Keratinocyte (primary cell): ENCODE measurements at regions not wholly inside any gene's neighbourhood (a gene's known extent, or its start where the extent isn't known, plus 50 kb on each side); places are given as distances from the start of the nearest gene placed in this dataset.

Source experiments
- DNase-seq: peaks from one replicate; pipeline ENCODE4 v3.0.0-alpha.2; 2011; ENCODE audit warnings: low read depth, missing footprints, low spot score
- FAIRE-seq: peaks from 2 replicates; lab custom pipeline; 2011; peaks lifted over from hg19 to GRCh38; lab: Jason Lieb, UNC
- H2AFZ ChIP-seq: 2 replicates; pipeline ENCODE4 v1.6.0; 2012; ENCODE audit warnings: low read length, control low read depth, inconsistent platforms; ENCODE audit not compliant: control insufficient read depth
- H3K27ac ChIP-seq: 2 replicates; pipeline ENCODE4 v1.5.1; 2011; ENCODE audit warnings: low read length; ENCODE audit not compliant: control insufficient read depth, insufficient read depth
- H3K27me3 ChIP-seq: 3 replicates; pipeline ENCODE4 v1.6.0; 2011; ENCODE audit warnings: low read length; ENCODE audit not compliant: control insufficient read depth, insufficient read depth; ENCODE audit errors: extremely low read depth
- H3K36me3 ChIP-seq, 2 experiments: 2 replicates in 1 of 2; 3 replicates in 1 of 2; pipeline ENCODE4 v1.5.1; 2011; ENCODE audit warnings: low read length in 2 of 2, mild to moderate bottlenecking in 1 of 2; ENCODE audit not compliant: control insufficient read depth in 2 of 2, insufficient read depth in 2 of 2; ENCODE audit errors: extremely low read depth in 1 of 2
- H3K4me1 ChIP-seq: 3 replicates; pipeline ENCODE4 v1.5.1; 2011; ENCODE audit warnings: low read length; ENCODE audit not compliant: control insufficient read depth, insufficient read depth; ENCODE audit errors: extremely low read depth
- H3K4me2 ChIP-seq: 3 replicates; pipeline ENCODE4 v1.6.0; 2011; ENCODE audit warnings: low read depth, low read length; ENCODE audit not compliant: control insufficient read depth, insufficient read depth; ENCODE audit errors: extremely low read depth
- H3K4me3 ChIP-seq, 3 experiments: fragments of 200-600 bp in 1 of 3; sonication (generic) in 1 of 3; 2 replicates in 2 of 3; 3 replicates in 1 of 3; pipeline ENCODE4 v1.5.1; 2011 to 2016; ENCODE audit warnings: low read length in 3 of 3, mild to moderate bottlenecking in 3 of 3, control low read depth in 2 of 3, inconsistent platforms in 1 of 3, low read depth in 1 of 3, mixed read lengths in 1 of 3, mixed run types in 1 of 3, moderate library complexity in 1 of 3; ENCODE audit not compliant: control insufficient read depth in 2 of 3, insufficient read depth in 2 of 3; ENCODE audit errors: extremely low read depth in 1 of 3
- H3K79me2 ChIP-seq: 2 replicates; pipeline ENCODE4 v1.6.0; 2012; ENCODE audit warnings: low read length; ENCODE audit not compliant: control insufficient read depth, insufficient read depth
- H3K9ac ChIP-seq: 3 replicates; pipeline ENCODE4 v1.6.0; 2011; ENCODE audit warnings: low read length; ENCODE audit not compliant: control insufficient read depth, insufficient read depth; ENCODE audit errors: extremely low read depth
- H3K9me1 ChIP-seq: 3 replicates; pipeline ENCODE4 v1.6.0; 2011; ENCODE audit warnings: low read length; ENCODE audit not compliant: control insufficient read depth, insufficient read depth; ENCODE audit errors: extremely low read depth
- H3K9me3 ChIP-seq: 2 replicates; pipeline ENCODE4 v1.5.1; 2012; ENCODE audit warnings: low read depth, low read length; ENCODE audit not compliant: control insufficient read depth
- H4K20me1 ChIP-seq: 3 replicates; pipeline ENCODE4 v1.6.0; 2011; ENCODE audit warnings: low read length; ENCODE audit not compliant: control insufficient read depth, insufficient read depth; ENCODE audit errors: extremely low read depth
- EZH2 ChIP-seq: IDR thresholded peaks from one replicate; pipeline ENCODE4 v1.6.1; 2012; ENCODE audit warnings: inconsistent platforms, mild to moderate bottlenecking, low read length, moderate library complexity
- dilution Hi-C: fragments of 300-500 bp; cut with MboI; formaldehyde crosslinking; loops from one replicate; pipeline ENCODE4 v1.7.0; 2020; ENCODE audit warnings: low sequenced_read_pairs; ENCODE audit not compliant: extremely low pct_ligation_motif_present
- TF ChIP-seq, protein P1 (sequence below), 3 experiments: IDR thresholded peaks in 1 of 3; conservative IDR thresholded peaks in 1 of 3; optimal IDR thresholded peaks in 1 of 3; 2 replicates in 2 of 3; 3 replicates in 1 of 3; pipeline versions ENCODE3 to v1.5.1; 2011; ENCODE audit warnings: low read length in 3 of 3, mild to moderate bottlenecking in 3 of 3, moderate library complexity in 2 of 3, control low read depth in 1 of 3, inconsistent platforms in 1 of 3; ENCODE audit not compliant: insufficient read depth in 2 of 3; ENCODE audit errors: extremely low read depth in 1 of 3

GRCh38 chr2:126241001-126241400 is 415.0 kb upstream of the GYPC start:
- Histone ChIP-seq H3K9me3 (peaks cover 2% of the 10 kb centered on the region), H3K4me1 (no peaks in the 10 kb centered on the region), H4K20me1 (no peaks in the 10 kb centered on the region), H3K79me2 (no peaks in the 10 kb centered on the region), H3K9ac (no peak overlapping the region), H3K36me3 (no peaks in the 10 kb centered on the region), H3K27ac (no peak overlapping the region), H3K27me3 (no peaks in the 10 kb centered on the region), H3K4me3 (no peak overlapping the region), H3K9me1 (no peaks in the 10 kb centered on the region), H2AFZ (no peak overlapping the region), H3K4me2 (no peak overlapping the region)
- TF ChIP-seq, protein P1, sequence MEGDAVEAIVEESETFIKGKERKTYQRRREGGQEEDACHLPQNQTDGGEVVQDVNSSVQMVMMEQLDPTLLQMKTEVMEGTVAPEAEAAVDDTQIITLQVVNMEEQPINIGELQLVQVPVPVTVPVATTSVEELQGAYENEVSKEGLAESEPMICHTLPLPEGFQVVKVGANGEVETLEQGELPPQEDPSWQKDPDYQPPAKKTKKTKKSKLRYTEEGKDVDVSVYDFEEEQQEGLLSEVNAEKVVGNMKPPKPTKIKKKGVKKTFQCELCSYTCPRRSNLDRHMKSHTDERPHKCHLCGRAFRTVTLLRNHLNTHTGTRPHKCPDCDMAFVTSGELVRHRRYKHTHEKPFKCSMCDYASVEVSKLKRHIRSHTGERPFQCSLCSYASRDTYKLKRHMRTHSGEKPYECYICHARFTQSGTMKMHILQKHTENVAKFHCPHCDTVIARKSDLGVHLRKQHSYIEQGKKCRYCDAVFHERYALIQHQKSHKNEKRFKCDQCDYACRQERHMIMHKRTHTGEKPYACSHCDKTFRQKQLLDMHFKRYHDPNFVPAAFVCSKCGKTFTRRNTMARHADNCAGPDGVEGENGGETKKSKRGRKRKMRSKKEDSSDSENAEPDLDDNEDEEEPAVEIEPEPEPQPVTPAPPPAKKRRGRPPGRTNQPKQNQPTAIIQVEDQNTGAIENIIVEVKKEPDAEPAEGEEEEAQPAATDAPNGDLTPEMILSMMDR (optimal IDR thresholded peaks at IDR 0.05 in 1 of 3, IDR thresholded peaks at IDR 0.05 in 1 of 3, conservative IDR thresholded peaks at IDR 0.05 in 1 of 3; ENCODE audit: extremely low read depth in 1 of 3, insufficient read depth in 2 of 3, low read length in 3 of 3): no peak
- TF ChIP-seq EZH2: no peak
- FAIRE-seq: no peak
- no peak for DNase-seq
- dilution Hi-C loops: no loop called here

GRCh38 chr2:126241411-126241810 is 414.5 kb upstream of the GYPC start:
- no peak overlapping the region for H3K27ac ChIP-seq
- dilution Hi-C loops: no loop called here

More at GRCh38 chr2:126241411-126241810, 414.5 kb upstream of the GYPC start:
- Histone ChIP-seq H3K27me3 (no peaks in the 10 kb centered on the region), H3K4me3 (no peak overlapping the region), H3K4me2 (no peak overlapping the region), H4K20me1 (no peaks in the 10 kb centered on the region), H3K36me3 (no peaks in the 10 kb centered on the region), H2AFZ (no peak overlapping the region), H3K9ac (no peak overlapping the region), H3K9me3 (peaks cover 2% of the 10 kb centered on the region), H3K79me2 (no peaks in the 10 kb centered on the region), H3K4me1 (no peaks in the 10 kb centered on the region), H3K9me1 (no peaks in the 10 kb centered on the region)
- FAIRE-seq (no peak), DNase-seq (no peak)
- TF ChIP-seq, protein P1 (optimal IDR thresholded peaks at IDR 0.05 in 1 of 3, IDR thresholded peaks at IDR 0.05 in 1 of 3, conservative IDR thresholded peaks at IDR 0.05 in 1 of 3; ENCODE audit: extremely low read depth in 1 of 3, insufficient read depth in 2 of 3, low read length in 3 of 3): no peak
- no peak for TF ChIP-seq EZH2
